ENCODE measurements at regions not wholly inside any gene's neighbourhood (a gene's known extent, or its start where the extent isn't known, plus 50 kb on each side); places are given as distances from the start of the nearest gene placed in this dataset.

DNA sequence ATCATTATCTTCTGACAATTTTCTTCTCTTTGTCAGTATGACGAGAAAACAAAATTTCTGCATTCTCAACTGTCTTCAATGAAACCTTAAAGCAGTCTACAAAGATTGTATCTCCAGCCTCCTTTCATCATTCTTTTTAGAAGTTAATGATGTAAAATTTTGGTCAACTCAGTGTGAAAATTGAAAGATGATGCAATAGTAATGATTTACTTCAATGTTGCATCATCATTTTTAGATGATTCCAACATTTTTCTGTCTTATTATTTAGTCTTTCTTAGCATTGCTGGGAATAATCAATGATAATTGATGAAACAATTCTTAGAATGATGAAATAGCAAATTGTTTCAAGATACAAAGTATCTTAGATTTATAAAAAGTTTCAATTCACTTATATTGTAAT lies 372.7 kb downstream of the C4orf33 start (continued):
- TF ChIP-seq, protein P1, sequence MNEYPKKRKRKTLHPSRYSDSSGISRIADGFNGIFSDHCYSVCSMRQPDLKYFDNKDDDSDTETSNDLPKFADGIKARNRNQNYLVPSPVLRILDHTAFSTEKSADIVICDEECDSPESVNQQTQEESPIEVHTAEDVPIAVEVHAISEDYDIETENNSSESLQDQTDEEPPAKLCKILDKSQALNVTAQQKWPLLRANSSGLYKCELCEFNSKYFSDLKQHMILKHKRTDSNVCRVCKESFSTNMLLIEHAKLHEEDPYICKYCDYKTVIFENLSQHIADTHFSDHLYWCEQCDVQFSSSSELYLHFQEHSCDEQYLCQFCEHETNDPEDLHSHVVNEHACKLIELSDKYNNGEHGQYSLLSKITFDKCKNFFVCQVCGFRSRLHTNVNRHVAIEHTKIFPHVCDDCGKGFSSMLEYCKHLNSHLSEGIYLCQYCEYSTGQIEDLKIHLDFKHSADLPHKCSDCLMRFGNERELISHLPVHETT (CRISPR knock-in tag; conservative IDR thresholded peaks at IDR 0.05 in 1 of 2, IDR thresholded peaks at IDR 0.05 in 1 of 2): no peak
- TF ChIP-seq SUPT5H (IDR thresholded peaks at IDR 0.05) (no peak), ZNF699 (CRISPR knock-in tag; IDR thresholded peaks at IDR 0.05; ENCODE audit: insufficient replicate concordance) (no peak), ZNF644 (tag; IDR thresholded peaks at IDR 0.05; ENCODE audit: low read depth) (no peak), ZSCAN32 (CRISPR knock-in tag; IDR thresholded peaks at IDR 0.05) (peak; percentile 78), ZNF707 (CRISPR knock-in tag; conservative IDR thresholded peaks at IDR 0.05) (no peak), CEBPB (tag; IDR thresholded peaks at IDR 0.05) (peak; percentile 72), EWSR1 (IDR thresholded peaks at IDR 0.05; ENCODE audit: borderline replicate concordance, low read depth, partially characterized antibody) (no peak), HNRNPL (IDR thresholded peaks at IDR 0.05; ENCODE audit: low read depth, low read length) (no peak), CCAR2 (IDR thresholded peaks at IDR 0.05; ENCODE audit: low read depth, low read length) (no peak), CREM (IDR thresholded peaks at IDR 0.05; ENCODE audit: low read depth) (no peak), CEBPG (CRISPR knock-in tag; IDR thresholded peaks at IDR 0.05) (no peak), CEBPG (tag; conservative IDR thresholded peaks at IDR 0.05 in 1 of 2, IDR thresholded peaks at IDR 0.05 in 1 of 2) (peak; percentile 75 to 96), RCOR1 (IDR thresholded peaks at IDR 0.05; ENCODE audit: borderline replicate concordance in 1 of 2, low read depth in 2 of 2, low read length in 2 of 2) (no peak), PHF20 (IDR thresholded peaks at IDR 0.05; ENCODE audit: partially characterized antibody) (no peak)
- TF ChIP-seq, protein P2, sequence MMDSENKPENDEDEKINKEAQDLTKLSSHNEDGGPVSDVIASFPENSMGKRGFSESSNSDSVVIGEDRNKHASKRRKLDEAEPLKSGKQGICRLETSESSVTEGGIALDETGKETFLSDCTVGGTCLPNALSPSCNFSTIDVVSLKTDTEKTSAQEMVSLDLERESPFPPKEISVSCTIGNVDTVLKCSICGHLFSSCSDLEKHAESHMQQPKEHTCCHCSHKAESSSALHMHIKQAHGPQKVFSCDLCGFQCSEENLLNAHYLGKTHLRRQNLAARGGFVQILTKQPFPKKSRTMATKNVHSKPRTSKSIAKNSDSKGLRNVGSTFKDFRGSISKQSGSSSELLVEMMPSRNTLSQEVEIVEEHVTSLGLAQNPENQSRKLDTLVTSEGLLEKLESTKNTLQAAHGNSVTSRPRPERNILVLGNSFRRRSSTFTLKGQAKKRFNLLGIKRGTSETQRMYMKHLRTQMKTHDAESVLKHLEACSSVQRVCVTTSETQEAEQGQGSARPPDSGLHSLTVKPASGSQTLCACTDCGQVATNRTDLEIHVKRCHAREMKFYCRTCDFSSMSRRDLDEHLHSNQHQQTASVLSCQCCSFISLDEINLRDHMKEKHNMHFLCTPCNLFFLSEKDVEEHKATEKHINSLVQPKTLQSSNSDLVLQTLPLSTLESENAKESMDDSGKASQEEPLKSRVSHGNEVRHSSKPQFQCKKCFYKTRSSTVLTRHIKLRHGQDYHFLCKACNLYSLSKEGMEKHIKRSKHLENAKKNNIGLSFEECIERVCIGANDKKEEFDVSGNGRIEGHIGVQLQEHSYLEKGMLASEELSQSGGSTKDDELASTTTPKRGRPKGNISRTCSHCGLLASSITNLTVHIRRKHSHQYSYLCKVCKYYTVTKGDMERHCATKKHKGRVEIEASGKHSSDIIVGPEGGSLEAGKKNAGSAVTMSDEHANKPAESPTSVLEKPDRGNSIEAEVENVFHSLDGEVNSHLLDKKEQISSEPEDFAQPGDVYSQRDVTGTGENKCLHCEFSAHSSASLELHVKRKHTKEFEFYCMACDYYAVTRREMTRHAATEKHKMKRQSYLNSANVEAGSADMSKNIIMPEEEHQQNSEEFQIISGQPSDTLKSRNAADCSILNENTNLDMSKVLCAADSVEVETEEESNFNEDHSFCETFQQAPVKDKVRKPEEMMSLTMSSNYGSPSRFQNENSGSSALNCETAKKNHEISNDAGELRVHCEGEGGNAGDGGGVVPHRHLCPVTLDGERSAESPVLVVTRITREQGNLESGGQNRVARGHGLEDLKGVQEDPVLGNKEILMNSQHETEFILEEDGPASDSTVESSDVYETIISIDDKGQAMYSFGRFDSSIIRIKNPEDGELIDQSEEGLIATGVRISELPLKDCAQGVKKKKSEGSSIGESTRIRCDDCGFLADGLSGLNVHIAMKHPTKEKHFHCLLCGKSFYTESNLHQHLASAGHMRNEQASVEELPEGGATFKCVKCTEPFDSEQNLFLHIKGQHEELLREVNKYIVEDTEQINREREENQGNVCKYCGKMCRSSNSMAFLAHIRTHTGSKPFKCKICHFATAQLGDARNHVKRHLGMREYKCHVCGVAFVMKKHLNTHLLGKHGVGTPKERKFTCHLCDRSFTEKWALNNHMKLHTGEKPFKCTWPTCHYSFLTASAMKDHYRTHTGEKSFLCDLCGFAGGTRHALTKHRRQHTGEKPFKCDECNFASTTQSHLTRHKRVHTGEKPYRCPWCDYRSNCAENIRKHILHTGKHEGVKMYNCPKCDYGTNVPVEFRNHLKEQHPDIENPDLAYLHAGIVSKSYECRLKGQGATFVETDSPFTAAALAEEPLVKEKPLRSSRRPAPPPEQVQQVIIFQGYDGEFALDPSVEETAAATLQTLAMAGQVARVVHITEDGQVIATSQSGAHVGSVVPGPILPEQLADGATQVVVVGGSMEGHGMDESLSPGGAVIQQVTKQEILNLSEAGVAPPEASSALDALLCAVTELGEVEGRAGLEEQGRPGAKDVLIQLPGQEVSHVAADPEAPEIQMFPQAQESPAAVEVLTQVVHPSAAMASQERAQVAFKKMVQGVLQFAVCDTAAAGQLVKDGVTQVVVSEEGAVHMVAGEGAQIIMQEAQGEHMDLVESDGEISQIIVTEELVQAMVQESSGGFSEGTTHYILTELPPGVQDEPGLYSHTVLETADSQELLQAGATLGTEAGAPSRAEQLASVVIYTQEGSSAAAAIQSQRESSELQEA (IDR thresholded peaks at IDR 0.05; ENCODE audit: low read depth): no peak
- TF ChIP-seq, protein P3, sequence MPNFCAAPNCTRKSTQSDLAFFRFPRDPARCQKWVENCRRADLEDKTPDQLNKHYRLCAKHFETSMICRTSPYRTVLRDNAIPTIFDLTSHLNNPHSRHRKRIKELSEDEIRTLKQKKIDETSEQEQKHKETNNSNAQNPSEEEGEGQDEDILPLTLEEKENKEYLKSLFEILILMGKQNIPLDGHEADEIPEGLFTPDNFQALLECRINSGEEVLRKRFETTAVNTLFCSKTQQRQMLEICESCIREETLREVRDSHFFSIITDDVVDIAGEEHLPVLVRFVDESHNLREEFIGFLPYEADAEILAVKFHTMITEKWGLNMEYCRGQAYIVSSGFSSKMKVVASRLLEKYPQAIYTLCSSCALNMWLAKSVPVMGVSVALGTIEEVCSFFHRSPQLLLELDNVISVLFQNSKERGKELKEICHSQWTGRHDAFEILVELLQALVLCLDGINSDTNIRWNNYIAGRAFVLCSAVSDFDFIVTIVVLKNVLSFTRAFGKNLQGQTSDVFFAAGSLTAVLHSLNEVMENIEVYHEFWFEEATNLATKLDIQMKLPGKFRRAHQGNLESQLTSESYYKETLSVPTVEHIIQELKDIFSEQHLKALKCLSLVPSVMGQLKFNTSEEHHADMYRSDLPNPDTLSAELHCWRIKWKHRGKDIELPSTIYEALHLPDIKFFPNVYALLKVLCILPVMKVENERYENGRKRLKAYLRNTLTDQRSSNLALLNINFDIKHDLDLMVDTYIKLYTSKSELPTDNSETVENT (CRISPR knock-in tag; IDR thresholded peaks at IDR 0.05): no peak
